DMS79 (cell line): ENCODE measurements at regions not wholly inside any gene's neighbourhood (a gene's known extent, or its start where the extent isn't known, plus 50 kb on each side); places are given as distances from the start of the nearest gene placed in this dataset.

Source experiments
- DNase-seq: peaks from one replicate; lab custom pipeline; 2025; lab: John Stamatoyannopoulos, UW

DNA sequence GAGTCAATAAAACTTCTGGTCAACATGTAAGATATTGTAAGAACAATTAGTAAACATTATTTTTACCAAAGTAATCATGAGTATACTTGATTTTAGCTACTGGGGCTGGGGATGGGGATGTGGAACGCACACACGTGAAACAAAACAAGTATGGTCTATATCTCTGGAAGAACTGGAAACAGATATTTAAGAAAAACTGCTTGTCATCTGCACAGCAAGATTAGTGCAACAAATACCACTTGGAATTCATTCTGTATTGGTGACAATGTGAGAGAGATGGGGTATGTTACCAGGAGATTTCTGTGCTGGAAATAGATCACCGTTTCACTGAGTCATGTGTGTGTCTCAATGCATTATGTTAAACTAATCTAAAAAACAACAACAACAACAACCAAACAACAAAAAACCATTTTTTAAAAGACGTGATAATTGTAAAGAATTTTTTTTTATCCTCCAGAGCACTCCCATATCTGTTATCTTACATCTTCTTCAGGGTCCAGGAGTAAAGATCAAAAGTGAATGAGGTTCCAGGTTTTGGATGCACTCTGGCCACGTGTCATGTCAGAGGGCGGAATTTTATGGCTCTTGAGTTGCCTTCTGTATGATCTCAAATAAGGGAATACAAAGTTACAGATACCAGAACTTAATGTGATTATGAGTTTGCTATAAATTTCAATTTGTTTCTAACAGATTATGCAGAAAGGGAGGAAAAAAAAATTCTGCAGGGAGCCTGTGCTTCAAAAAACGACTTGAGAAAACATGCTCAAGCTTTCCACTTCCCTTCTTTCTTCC lies 153.0 kb downstream of the BBOX1 start:
- DNase-seq, result no peak

DNA sequence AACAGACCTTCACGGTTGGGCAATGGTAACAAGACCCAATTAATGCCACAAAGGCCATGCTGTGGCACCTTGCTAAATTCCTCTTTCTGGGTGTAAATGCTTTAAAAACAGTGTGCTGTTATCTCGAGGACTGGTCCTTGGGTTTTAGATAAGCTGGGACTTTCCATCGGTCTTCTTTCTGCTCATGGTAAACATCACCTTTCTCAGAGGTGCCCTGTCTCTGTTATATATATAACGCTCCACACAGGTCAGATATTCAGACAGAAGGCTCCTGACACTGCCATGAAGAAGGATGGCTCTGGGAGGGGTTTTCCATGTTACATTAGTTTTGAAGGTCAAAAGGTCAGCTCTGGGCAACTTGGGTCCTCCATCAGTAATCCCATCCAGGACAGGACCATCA lies 151.6 kb downstream of the BBOX1 start:
- no peak for DNase-seq

DNA sequence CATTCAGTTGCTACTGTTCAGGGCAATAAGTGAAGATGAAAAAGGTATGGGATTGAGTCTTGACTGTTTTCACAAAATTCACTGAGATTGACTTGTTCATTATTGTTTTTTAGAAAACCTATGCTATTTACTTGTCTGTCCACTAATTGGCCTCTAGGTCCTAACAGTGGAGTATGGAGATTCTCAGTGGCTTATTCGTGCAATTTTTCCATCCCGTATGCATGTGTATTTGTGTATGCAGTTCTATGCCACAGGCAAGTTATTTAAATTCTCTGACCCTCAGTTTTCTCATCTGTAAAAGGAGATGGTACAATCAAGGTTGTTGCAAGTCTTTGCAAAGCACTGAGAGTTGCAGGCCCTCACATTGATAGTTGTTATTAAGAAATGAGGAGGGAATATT lies 151.0 kb downstream of the BBOX1 start:
- DNase-seq, result no peak

DNA sequence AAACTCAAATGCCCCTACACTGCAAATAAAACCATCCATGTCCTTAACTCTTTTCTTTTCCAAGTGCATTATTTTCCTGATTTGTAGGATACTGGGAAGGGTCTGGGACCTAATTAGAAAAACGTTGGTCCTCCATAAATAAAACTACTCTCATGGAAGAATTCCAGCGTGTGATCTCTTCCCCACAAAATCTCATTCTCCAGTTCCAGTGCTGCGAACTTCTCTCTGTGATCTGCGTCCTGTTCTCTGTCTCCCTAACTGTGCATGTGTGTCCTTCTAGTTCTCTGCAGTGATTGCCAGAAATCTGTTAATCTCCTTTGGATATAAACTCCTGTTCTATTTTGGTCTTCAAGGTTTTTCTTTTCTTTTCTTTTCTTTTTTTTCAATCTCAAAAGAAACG lies 148.1 kb downstream of the BBOX1 start:
- no peak for DNase-seq

DNA sequence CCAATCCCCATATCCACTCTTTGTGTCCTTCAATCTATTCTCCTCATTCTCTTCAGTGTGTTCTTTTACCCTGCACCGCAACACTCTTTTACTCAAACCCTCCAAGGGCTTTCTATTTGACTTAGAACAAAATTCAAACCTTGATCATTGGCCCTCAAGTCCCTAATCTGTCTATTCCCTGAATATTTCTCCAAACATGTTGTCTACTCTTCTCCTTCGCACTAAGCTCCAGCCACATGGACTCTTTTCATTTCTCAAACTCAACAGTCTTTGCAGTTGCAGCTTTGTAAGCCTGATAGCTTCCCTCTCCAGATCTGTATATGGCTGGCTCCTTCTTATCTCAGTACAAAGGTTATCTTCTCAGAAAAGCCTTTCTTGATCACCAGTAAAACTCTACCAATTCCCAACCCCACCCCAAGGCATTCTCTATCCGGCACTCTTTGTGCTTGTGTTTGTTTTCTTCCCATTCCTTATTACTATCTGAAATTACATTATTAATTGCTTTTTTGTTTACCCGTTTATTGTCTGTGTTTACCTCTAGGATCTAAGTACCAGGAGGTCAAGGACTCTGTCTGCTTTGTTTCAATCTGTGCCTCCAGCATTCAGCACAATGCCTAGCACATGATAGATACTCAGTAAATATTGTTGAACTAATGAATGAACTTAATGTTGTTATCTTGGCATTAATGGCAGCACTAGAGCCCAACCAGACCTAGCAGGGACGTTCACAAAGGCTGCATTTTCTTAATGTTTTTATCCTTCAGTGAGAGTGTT lies 147.4 kb downstream of the BBOX1 start:
- no peak for DNase-seq

DNA sequence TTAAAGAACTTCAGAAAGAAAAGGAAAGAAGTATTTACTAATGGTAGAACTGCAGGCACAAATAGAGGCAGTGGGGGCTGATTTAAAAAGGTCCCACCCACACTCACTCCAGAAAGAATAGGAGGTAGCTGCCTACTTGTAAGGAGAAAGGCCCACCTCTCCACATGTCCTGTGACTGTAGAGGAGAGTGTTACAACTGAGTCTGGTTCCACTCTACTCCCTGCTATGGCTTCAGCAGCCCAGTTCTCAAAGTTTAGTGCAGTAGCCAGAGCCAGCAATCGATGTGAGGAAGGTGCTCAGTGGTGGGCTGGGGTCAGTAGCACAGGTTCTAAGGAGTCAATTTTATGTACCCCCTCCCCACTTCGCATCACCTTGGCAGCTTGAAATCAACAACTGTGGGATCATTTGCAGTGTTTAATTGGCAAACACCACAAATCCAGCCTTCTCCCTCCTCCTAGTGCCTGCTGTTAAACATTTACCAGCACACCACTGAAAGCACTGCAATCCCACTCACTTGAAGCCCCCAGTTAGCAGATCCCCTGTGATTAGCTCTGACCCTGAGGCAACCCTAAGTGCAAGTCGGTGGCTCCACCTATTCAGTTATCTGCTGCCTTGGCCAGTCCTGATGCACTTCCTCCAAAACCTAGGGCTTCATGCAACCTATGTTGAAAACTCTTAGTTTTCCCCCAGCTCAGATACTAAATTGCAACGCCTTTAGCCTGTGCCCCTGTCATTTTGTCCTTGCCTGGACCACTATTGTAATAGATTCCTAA lies 146.6 kb downstream of the BBOX1 start:
- DNase-seq, result no peak

DNA sequence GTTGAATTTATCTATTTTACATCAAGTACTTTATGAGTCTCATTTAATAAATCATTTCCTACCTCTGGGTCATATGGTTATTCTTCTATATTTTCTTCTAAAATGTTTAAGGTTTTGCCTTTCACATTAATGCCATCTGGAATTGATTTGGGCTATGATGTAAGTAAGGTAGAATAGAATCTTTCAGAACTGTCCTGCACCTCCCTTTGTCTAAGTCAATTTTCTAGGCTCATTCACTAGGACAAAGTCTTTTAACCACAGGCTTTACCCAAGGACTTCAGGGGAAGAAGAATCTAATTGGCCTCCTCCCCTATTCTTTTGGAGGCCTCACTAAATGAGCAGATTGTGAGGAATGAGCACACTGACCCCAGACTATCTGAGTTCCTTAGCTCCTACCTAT lies 146.0 kb downstream of the BBOX1 start:
- DNase-seq, result no peak

DNA sequence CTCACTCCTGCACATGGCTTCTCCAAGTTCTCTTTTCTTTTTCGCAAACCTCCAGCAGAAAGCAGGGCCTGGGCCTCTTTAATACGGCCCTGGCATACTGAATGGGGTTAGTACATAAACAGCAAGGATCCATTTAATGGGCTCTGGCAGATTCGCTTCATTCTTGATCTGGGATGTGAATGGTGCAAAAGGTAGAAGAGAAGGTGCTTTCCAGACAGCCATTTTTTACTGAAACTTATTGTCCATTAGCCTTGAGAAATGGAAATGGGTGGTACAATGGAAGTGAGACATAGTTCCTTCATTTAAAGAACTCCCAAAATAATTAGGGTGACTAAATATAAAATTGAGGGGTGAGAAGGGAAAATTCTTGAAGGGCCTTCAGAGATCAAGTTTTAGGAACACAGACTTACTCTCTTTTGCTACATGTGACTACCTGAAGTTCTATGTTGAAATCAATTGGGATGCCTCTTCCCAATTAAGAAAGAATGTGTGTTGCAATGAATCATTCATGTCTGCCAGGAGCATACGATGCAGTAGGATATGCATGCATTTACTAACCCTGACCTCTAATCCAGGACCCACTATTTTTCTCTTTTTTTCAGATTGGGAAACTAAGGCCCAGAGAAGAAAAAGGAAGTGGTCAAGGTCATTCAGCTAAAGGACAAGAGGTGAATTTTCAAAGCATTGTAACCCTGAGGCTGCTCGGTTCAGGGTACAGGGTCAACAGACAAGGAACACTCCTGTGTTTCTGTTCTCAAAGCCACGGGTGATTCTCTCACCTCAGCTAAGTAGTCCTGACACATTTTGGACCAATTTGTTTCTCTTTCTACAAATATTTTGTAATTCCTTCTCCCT lies 144.1 kb downstream of the BBOX1 start:
- no peak for DNase-seq

DNA sequence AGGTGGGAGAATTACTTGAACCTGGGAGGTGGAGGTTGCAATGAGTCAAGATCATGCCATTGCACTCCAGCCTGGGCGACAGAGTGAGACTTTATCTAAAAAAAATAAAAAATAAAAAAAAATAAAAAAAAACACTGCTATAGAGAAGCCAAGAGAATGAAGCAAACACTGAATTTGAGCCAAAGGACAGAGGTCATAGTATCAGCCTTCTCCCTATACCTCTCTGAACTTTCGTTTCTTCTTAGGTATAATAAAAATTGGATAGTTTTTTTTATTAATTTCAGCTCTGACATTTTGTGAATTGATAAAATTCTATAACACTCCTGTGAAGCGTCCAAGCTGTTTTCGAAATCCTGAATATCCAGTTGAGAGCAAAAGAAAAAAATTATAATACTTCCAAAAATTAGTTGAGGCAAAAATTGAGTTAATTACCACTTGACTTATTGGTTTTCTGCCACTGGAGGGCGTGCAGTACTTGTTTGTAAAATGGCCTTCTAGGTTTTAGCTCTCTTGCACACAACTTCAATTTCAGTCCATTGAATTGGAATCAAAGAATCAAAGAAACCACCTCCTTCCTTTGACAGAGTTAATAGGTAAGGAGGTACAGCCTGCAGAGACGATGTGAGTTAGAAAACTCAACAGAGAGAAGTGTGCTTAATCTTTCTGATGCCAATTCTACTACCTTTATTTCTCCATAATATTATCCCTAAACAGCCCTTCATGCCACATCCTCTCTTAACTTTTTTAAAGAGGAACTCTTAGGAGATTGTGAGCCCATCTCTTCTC lies 143.2 kb downstream of the BBOX1 start:
- DNase-seq, result peak; percentile 58

DNA sequence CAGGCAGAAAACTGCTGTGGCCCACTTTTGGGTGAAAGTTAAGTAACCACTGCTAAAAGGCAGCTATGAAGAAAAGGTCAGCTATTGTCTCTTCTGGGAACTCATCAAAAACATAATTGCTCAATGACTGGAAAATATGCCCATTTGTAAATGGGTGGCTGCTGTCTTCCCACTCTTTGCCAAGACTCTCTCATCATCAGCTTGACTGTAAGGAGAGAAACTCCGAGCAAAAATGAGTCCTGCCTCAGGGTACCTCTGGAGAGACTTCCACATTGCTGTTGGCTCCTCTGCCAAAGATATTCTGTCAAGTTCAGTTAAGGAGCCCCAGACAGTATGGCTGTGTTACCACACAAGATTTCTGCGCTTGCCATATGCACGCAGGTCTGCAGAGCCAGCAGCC lies 138.7 kb downstream of the BBOX1 start:
- no peak for DNase-seq

DNA sequence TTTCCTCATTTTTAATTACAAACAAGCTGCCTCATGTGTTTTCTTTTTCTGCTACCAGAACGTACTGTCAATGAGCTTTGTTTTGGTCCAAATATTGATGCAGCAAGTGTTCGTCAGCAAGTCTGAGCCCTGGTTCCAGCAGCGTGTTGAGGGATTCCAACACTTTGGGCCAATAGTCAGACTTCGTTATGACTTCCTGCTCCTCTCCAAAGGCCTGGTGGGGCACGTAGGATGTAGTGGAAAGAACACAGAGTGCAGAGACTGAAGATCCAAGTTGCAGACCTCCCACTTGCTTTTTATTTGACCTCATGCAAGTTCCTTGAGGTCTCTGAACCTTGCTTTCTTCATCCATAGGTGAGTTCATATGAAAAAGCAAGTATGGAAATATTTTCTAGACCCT lies 138.2 kb downstream of the BBOX1 start:
- no peak for DNase-seq
